SK-N-SH treated with all-trans-retinoic acid at 6 μM for 48 hours (cell line): ENCODE measurements at regions not wholly inside any gene's neighbourhood (a gene's known extent, or its start where the extent isn't known, plus 50 kb on each side); places are given as distances from the start of the nearest gene placed in this dataset.

Experiments
- ATAC-seq: fragments of 200-7000 bp; cut with Tn5 transposase; 3 replicates; pipeline ENCODE4 v1.9.1; 2020; ENCODE audit warnings: mild to moderate bottlenecking, moderate library complexity
- ARNTL ChIP-seq: fragments of 450-650 bp; formaldehyde crosslinking; IDR thresholded peaks from 2 replicates; pipeline ENCODE4 v1.5.0; 2020; ENCODE audit warnings: low read depth, mild to moderate bottlenecking, moderate library complexity, borderline replicate concordance
- BACH2 ChIP-seq: fragments of 250-450 bp; sonication (Bioruptor Pico); IDR thresholded peaks from 2 replicates; pipeline ENCODE4 v1.9.0; 2021; ENCODE audit warnings: mild to moderate bottlenecking, borderline replicate concordance
- CREB5 ChIP-seq: fragments of 250-450 bp; sonication (Bioruptor Pico); IDR thresholded peaks from 2 replicates; pipeline ENCODE4 v1.5.1; 2020; ENCODE audit warnings: low read depth, mild to moderate bottlenecking, moderate library complexity
- CSDC2 ChIP-seq: fragments of 250-450 bp; sonication (Bioruptor Pico); IDR thresholded peaks from 2 replicates; pipeline ENCODE4 v1.5.0; 2020; ENCODE audit warnings: mild to moderate bottlenecking, moderate library complexity
- CSRNP3 ChIP-seq: fragments of 250-450 bp; sonication (Bioruptor Pico); IDR thresholded peaks from 2 replicates; pipeline ENCODE4 v1.5.1; 2021; ENCODE audit warnings: mild to moderate bottlenecking, moderate library complexity
- ESRRG ChIP-seq: fragments of 250-450 bp; sonication (Bioruptor Pico); IDR thresholded peaks from 2 replicates; pipeline ENCODE4 v1.6.1; 2021; ENCODE audit warnings: mild to moderate bottlenecking
- GLIS3 ChIP-seq: fragments of 250-450 bp; sonication (Bioruptor Pico); IDR thresholded peaks from 2 replicates; pipeline ENCODE4 v1.5.0; 2020; ENCODE audit warnings: mild to moderate bottlenecking, moderate library complexity
- ISL1 ChIP-seq: fragments of 250-450 bp; sonication (Bioruptor Pico); IDR thresholded peaks from 2 replicates; pipeline ENCODE4 v2.1.2; 2022; ENCODE audit warnings: mild to moderate bottlenecking, moderate library complexity
- OSR1 ChIP-seq: fragments of 250-450 bp; sonication (Bioruptor Pico); IDR thresholded peaks from 2 replicates; pipeline ENCODE4 v1.8.0; 2022; ENCODE audit warnings: moderate library complexity, mild to moderate bottlenecking, inconsistent platforms
- PATZ1 ChIP-seq: fragments of 250-450 bp; sonication (Bioruptor Pico); IDR thresholded peaks from 2 replicates; pipeline ENCODE4 v1.8.0; 2020; ENCODE audit warnings: mild to moderate bottlenecking, moderate library complexity, borderline replicate concordance
- PPARA ChIP-seq: fragments of 250-450 bp; sonication (Bioruptor Pico); IDR thresholded peaks from 2 replicates; pipeline ENCODE4 v1.5.0; 2020; ENCODE audit warnings: mild to moderate bottlenecking, borderline replicate concordance
- RARB ChIP-seq: fragments of 250-450 bp; sonication (Bioruptor Pico); IDR thresholded peaks from 2 replicates; pipeline ENCODE4 v1.8.0; 2021; ENCODE audit warnings: mild to moderate bottlenecking, moderate library complexity
- SNAI2 ChIP-seq: fragments of 250-450 bp; sonication (Bioruptor Pico); IDR thresholded peaks from 2 replicates; pipeline ENCODE4 v1.5.0; 2020; ENCODE audit warnings: mild to moderate bottlenecking, moderate library complexity
- TSHZ2 ChIP-seq: fragments of 250-450 bp; sonication (Bioruptor Pico); IDR thresholded peaks from 2 replicates; pipeline ENCODE4 v1.5.0; 2020; ENCODE audit warnings: mild to moderate bottlenecking, moderate library complexity
- ZC3H10 ChIP-seq: fragments of 250-450 bp; sonication (Bioruptor Pico); IDR thresholded peaks from 2 replicates; pipeline ENCODE4 v1.5.1; 2021; ENCODE audit warnings: mild to moderate bottlenecking, moderate library complexity
- ZFP3 ChIP-seq: fragments of 250-450 bp; sonication (Bioruptor Pico); IDR thresholded peaks from 2 replicates; pipeline ENCODE4 v1.5.0; 2020; ENCODE audit warnings: mild to moderate bottlenecking, moderate library complexity
- ZFP30 ChIP-seq: fragments of 450-650 bp; formaldehyde crosslinking; IDR thresholded peaks from 2 replicates; pipeline ENCODE4 v1.5.0; 2022; ENCODE audit warnings: mild to moderate bottlenecking, moderate library complexity
- ZNF565 ChIP-seq: fragments of 450-650 bp; formaldehyde crosslinking; conservative IDR thresholded peaks from 2 replicates; pipeline ENCODE4 v1.5.0; 2020; ENCODE audit warnings: low read depth, mild to moderate bottlenecking, moderate library complexity
- ZNF8 ChIP-seq: fragments of 450-650 bp; formaldehyde crosslinking; IDR thresholded peaks from 2 replicates; pipeline ENCODE4 v1.5.0; 2020; ENCODE audit warnings: mild to moderate bottlenecking, moderate library complexity

- TF ChIP-seq ESRRG (CRISPR knock-in tag): no peak
- no peak for TF ChIP-seq ZNF8 (CRISPR knock-in tag)
- no peak for TF ChIP-seq PATZ1 (CRISPR knock-in tag)
- no peak for TF ChIP-seq CSDC2
- no peak for TF ChIP-seq ZFP3 (CRISPR knock-in tag)
- TF ChIP-seq RARB (CRISPR knock-in tag): no peak
- TF ChIP-seq ZNF565: no peak
- TF ChIP-seq CSRNP3 (CRISPR knock-in tag): no peak
- no peak for TF ChIP-seq ZFP30 (CRISPR knock-in tag)
- TF ChIP-seq SNAI2 (CRISPR knock-in tag): no peak
- no peak for TF ChIP-seq GLIS3 (CRISPR knock-in tag)
- TF ChIP-seq ZC3H10 (CRISPR knock-in tag): no peak
These were observed 111.4 kb downstream of the THNSL2 start (continued) for GRCh38 chr2:88281302-88282217.

GRCh38 chr2:88269836-88270235, 99.7 kb downstream of the THNSL2 start:
- ATAC-seq: no peak
- TF ChIP-seq CSDC2 (no peak), BACH2 (CRISPR knock-in tag) (no peak), ARNTL (no peak), CSRNP3 (CRISPR knock-in tag) (no peak), ZFP3 (CRISPR knock-in tag) (no peak), ESRRG (CRISPR knock-in tag) (no peak)

- TF ChIP-seq ISL1 (CRISPR knock-in tag) (no peak), PPARA (CRISPR knock-in tag) (no peak), RARB (CRISPR knock-in tag) (no peak), GLIS3 (CRISPR knock-in tag) (no peak), ZC3H10 (CRISPR knock-in tag) (no peak), OSR1 (CRISPR knock-in tag) (no peak), TSHZ2 (CRISPR knock-in tag) (no peak), CSDC2 (no peak), CREB5 (CRISPR knock-in tag) (no peak), ESRRG (CRISPR knock-in tag) (no peak), SNAI2 (CRISPR knock-in tag) (no peak)
- no peak for ATAC-seq
These were observed 95.5 kb downstream of the THNSL2 start for GRCh38 chr2:88265352-88266303.
